ENCODE measurements at regions not wholly inside any gene's neighbourhood (a gene's known extent, or its start where the extent isn't known, plus 50 kb on each side); places are given as distances from the start of the nearest gene placed in this dataset.

DNA sequence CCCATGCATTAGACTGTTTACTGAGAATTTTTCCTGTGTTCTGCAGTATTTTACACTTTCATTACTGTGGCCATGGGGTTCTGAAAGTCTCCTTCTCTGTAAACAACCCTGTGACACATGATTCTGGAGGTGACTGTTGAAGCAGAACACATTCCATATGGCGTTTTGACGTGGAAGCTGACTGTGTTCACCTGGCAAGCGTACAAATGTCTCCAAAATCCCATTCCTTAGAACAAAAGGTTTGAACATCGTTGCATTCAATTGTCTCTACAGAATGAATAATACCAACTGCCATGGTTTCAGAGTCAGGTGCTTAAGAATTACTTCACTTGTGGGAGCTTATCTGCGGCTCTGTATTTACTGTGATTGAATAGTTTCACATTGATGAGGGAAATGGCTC lies 485.6 kb upstream of the TMEM132C start:
- TF ChIP-seq, protein P1, sequence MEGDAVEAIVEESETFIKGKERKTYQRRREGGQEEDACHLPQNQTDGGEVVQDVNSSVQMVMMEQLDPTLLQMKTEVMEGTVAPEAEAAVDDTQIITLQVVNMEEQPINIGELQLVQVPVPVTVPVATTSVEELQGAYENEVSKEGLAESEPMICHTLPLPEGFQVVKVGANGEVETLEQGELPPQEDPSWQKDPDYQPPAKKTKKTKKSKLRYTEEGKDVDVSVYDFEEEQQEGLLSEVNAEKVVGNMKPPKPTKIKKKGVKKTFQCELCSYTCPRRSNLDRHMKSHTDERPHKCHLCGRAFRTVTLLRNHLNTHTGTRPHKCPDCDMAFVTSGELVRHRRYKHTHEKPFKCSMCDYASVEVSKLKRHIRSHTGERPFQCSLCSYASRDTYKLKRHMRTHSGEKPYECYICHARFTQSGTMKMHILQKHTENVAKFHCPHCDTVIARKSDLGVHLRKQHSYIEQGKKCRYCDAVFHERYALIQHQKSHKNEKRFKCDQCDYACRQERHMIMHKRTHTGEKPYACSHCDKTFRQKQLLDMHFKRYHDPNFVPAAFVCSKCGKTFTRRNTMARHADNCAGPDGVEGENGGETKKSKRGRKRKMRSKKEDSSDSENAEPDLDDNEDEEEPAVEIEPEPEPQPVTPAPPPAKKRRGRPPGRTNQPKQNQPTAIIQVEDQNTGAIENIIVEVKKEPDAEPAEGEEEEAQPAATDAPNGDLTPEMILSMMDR (IDR thresholded peaks at IDR 0.05): no peak
- TF ChIP-seq POLR2A (IDR thresholded peaks at IDR 0.05): no peak
